ENCODE measurements at regions not wholly inside any gene's neighbourhood (a gene's known extent, or its start where the extent isn't known, plus 50 kb on each side); places are given as distances from the start of the nearest gene placed in this dataset.

- TF ChIP-seq POLR2A (IDR thresholded peaks at IDR 0.05) = no peak
- TF ChIP-seq, protein P1, sequence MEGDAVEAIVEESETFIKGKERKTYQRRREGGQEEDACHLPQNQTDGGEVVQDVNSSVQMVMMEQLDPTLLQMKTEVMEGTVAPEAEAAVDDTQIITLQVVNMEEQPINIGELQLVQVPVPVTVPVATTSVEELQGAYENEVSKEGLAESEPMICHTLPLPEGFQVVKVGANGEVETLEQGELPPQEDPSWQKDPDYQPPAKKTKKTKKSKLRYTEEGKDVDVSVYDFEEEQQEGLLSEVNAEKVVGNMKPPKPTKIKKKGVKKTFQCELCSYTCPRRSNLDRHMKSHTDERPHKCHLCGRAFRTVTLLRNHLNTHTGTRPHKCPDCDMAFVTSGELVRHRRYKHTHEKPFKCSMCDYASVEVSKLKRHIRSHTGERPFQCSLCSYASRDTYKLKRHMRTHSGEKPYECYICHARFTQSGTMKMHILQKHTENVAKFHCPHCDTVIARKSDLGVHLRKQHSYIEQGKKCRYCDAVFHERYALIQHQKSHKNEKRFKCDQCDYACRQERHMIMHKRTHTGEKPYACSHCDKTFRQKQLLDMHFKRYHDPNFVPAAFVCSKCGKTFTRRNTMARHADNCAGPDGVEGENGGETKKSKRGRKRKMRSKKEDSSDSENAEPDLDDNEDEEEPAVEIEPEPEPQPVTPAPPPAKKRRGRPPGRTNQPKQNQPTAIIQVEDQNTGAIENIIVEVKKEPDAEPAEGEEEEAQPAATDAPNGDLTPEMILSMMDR (IDR thresholded peaks at IDR 0.05) = no peak
Measured at GRCh38 chrX:115363372-115363771, 73.9 kb downstream of the LUZP4 start.
